ENCODE measurements at regions not wholly inside any gene's neighbourhood (a gene's known extent, or its start where the extent isn't known, plus 50 kb on each side); places are given as distances from the start of the nearest gene placed in this dataset.

GRCh38 chr13:36493046-36493445, 60.8 kb downstream of the CCNA1 start:
- H3K4me1 ChIP-seq (ENCODE audit: control insufficient read depth in 2 of 2, insufficient read depth in 2 of 2, low read length in 2 of 2), result no peaks in the 10 kb centered on the region
- 86% methylated on average over 1 of the region's 1 CpG for WGBS
- H3K36me3 ChIP-seq (ENCODE audit: control insufficient read depth in 2 of 2, insufficient read depth in 2 of 2, low read length in 1 of 2), result no peaks in the 10 kb centered on the region
- DNase-seq (ENCODE audit: low read depth in 6 of 9, low spot score in 9 of 9), result no peak
- no peak overlapping the region for H3K4me3 ChIP-seq (ENCODE audit: low read length in 2 of 2)
- H3K27me3 ChIP-seq (ENCODE audit: control insufficient read depth in 2 of 2, insufficient read depth in 1 of 2, low read length in 1 of 2), result no peaks in the 10 kb centered on the region
- H3K27ac ChIP-seq (ENCODE audit: low read depth in 1 of 2, low read length in 1 of 2), result no peak overlapping the region
- no peaks in the 10 kb centered on the region for H3K9me3 ChIP-seq (ENCODE audit: control insufficient read depth in 2 of 2, insufficient read depth in 1 of 2, low read length in 1 of 2)

DNA sequence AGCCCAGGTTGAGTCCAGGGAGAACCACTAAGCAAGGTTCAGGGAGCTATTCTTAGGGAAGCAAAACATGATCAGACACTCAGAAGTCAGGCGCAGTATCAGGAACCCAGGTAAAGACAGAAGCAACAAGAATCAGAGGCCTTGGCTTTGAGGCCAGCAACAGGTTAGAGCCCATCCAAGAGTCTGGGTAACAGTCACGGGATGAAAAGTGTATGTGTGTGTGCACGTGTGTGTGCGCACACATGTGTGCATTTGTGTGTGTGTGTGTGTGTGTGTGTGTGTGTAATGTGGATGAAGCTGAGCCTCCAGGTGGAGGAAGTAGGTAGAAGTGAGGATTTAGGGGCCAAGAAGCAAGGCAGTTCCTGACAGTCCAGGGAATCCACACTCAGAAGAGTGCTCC, 63.1 kb downstream of the CCNA1 start:
- 98% methylated on average over 4 of the region's 4 CpGs for WGBS
- Histone ChIP-seq H3K36me3 (ENCODE audit: control insufficient read depth in 2 of 2, insufficient read depth in 2 of 2, low read length in 1 of 2) (no peaks in the 10 kb centered on the region), H3K27me3 (ENCODE audit: control insufficient read depth in 2 of 2, insufficient read depth in 1 of 2, low read length in 1 of 2) (no peaks in the 10 kb centered on the region), H3K4me3 (ENCODE audit: low read length in 2 of 2) (no peak overlapping the region), H3K27ac (ENCODE audit: low read depth in 1 of 2, low read length in 1 of 2) (no peak overlapping the region), H3K9me3 (ENCODE audit: control insufficient read depth in 2 of 2, insufficient read depth in 1 of 2, low read length in 1 of 2) (no peaks in the 10 kb centered on the region), H3K4me1 (ENCODE audit: control insufficient read depth in 2 of 2, insufficient read depth in 2 of 2, low read length in 2 of 2) (no peaks in the 10 kb centered on the region)
- DNase-seq (ENCODE audit: low read depth in 6 of 9, low spot score in 9 of 9), result no peak

GRCh38 chr13:36509369-36509768, 77.1 kb downstream of the CCNA1 start:
- no peaks in the 10 kb centered on the region for H3K36me3 ChIP-seq (ENCODE audit: control insufficient read depth in 2 of 2, insufficient read depth in 2 of 2, low read length in 1 of 2)
- no peak overlapping the region for H3K4me3 ChIP-seq (ENCODE audit: low read length in 2 of 2)
- no peak for DNase-seq (ENCODE audit: low read depth in 6 of 9, low spot score in 9 of 9)
- H3K27ac ChIP-seq (ENCODE audit: low read depth in 1 of 2, low read length in 1 of 2), result no peak overlapping the region
- no peaks in the 10 kb centered on the region for H3K9me3 ChIP-seq (ENCODE audit: control insufficient read depth in 2 of 2, insufficient read depth in 1 of 2, low read length in 1 of 2)
- H3K4me1 ChIP-seq (ENCODE audit: control insufficient read depth in 2 of 2, insufficient read depth in 2 of 2, low read length in 2 of 2), result no peaks in the 10 kb centered on the region
- no peaks in the 10 kb centered on the region for H3K27me3 ChIP-seq (ENCODE audit: control insufficient read depth in 2 of 2, insufficient read depth in 1 of 2, low read length in 1 of 2)
- 95% methylated on average over 3 of the region's 3 CpGs for WGBS

- Histone ChIP-seq H3K9me3 (ENCODE audit: control insufficient read depth in 2 of 2, insufficient read depth in 1 of 2, low read length in 1 of 2) (no peaks in the 10 kb centered on the region), H3K36me3 (ENCODE audit: control insufficient read depth in 2 of 2, insufficient read depth in 2 of 2, low read length in 1 of 2) (no peaks in the 10 kb centered on the region), H3K4me3 (ENCODE audit: low read length in 2 of 2) (no peak overlapping the region), H3K4me1 (ENCODE audit: control insufficient read depth in 2 of 2, insufficient read depth in 2 of 2, low read length in 2 of 2) (no peaks in the 10 kb centered on the region), H3K27me3 (ENCODE audit: control insufficient read depth in 2 of 2, insufficient read depth in 1 of 2, low read length in 1 of 2) (no peaks in the 10 kb centered on the region), H3K27ac (ENCODE audit: low read depth in 1 of 2, low read length in 1 of 2) (no peak overlapping the region)
- DNase-seq (ENCODE audit: low read depth in 6 of 9, low spot score in 9 of 9), result no peak
- WGBS, result 94% methylated on average over 5 of the region's 5 CpGs
Observed at GRCh38 chr13:36512771-36513170, 80.5 kb downstream of the CCNA1 start.

GRCh38 chr13:36513266-36513665, 81.0 kb downstream of the CCNA1 start:
- Histone ChIP-seq H3K9me3 (ENCODE audit: control insufficient read depth in 2 of 2, insufficient read depth in 1 of 2, low read length in 1 of 2) (no peaks in the 10 kb centered on the region), H3K36me3 (ENCODE audit: control insufficient read depth in 2 of 2, insufficient read depth in 2 of 2, low read length in 1 of 2) (no peaks in the 10 kb centered on the region), H3K27ac (ENCODE audit: low read depth in 1 of 2, low read length in 1 of 2) (no peak overlapping the region), H3K4me1 (ENCODE audit: control insufficient read depth in 2 of 2, insufficient read depth in 2 of 2, low read length in 2 of 2) (no peaks in the 10 kb centered on the region), H3K27me3 (ENCODE audit: control insufficient read depth in 2 of 2, insufficient read depth in 1 of 2, low read length in 1 of 2) (no peaks in the 10 kb centered on the region), H3K4me3 (ENCODE audit: low read length in 2 of 2) (no peak overlapping the region)
- 58% methylated on average over 1 of the region's 1 CpG for WGBS
- no peak for DNase-seq (ENCODE audit: low read depth in 6 of 9, low spot score in 9 of 9)

DNA sequence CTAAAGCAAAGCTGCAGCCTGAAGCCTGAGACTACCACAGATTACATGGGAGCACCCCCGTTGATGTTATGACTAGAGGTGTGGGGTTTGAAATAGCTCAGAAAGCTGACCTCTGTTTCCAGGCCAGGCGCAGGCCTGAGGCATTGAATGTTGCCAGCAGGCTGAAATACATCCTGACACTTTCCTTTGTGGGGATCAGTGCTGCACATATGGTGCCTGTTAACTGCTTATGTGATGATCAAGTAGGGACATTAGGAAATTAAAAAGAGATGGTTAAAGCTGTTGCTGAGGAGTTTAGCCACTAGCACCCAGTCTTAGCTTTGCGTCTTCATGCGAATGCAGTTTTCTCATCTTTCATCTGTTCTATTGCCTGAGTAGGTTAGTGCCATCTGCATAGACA, 83.2 kb downstream of the CCNA1 start:
- WGBS, result 96% methylated on average over 4 of the region's 4 CpGs
- no peak overlapping the region for H3K4me3 ChIP-seq (ENCODE audit: low read length in 2 of 2)
- H3K27me3 ChIP-seq (ENCODE audit: control insufficient read depth in 2 of 2, insufficient read depth in 1 of 2, low read length in 1 of 2), result no peaks in the 10 kb centered on the region
- no peak for DNase-seq (ENCODE audit: low read depth in 6 of 9, low spot score in 9 of 9)
- no peaks in the 10 kb centered on the region for H3K4me1 ChIP-seq (ENCODE audit: control insufficient read depth in 2 of 2, insufficient read depth in 2 of 2, low read length in 2 of 2)
- H3K9me3 ChIP-seq (ENCODE audit: control insufficient read depth in 2 of 2, insufficient read depth in 1 of 2, low read length in 1 of 2), result no peaks in the 10 kb centered on the region
- no peaks in the 10 kb centered on the region for H3K36me3 ChIP-seq (ENCODE audit: control insufficient read depth in 2 of 2, insufficient read depth in 2 of 2, low read length in 1 of 2)
- H3K27ac ChIP-seq (ENCODE audit: low read depth in 1 of 2, low read length in 1 of 2), result no peak overlapping the region

GRCh38 chr13:36516225-36516624, 83.9 kb downstream of the CCNA1 start:
- DNase-seq (ENCODE audit: low read depth in 6 of 9, low spot score in 9 of 9), result no peak
- H3K4me1 ChIP-seq (ENCODE audit: control insufficient read depth in 2 of 2, insufficient read depth in 2 of 2, low read length in 2 of 2), result no peaks in the 10 kb centered on the region
- H3K27ac ChIP-seq (ENCODE audit: low read depth in 1 of 2, low read length in 1 of 2), result no peak overlapping the region
- no peaks in the 10 kb centered on the region for H3K9me3 ChIP-seq (ENCODE audit: control insufficient read depth in 2 of 2, insufficient read depth in 1 of 2, low read length in 1 of 2)
- no peaks in the 10 kb centered on the region for H3K36me3 ChIP-seq (ENCODE audit: control insufficient read depth in 2 of 2, insufficient read depth in 2 of 2, low read length in 1 of 2)
- no peaks in the 10 kb centered on the region for H3K27me3 ChIP-seq (ENCODE audit: control insufficient read depth in 2 of 2, insufficient read depth in 1 of 2, low read length in 1 of 2)
- no peak overlapping the region for H3K4me3 ChIP-seq (ENCODE audit: low read length in 2 of 2)
- 72% methylated on average over 2 of the region's 2 CpGs for WGBS

DNA sequence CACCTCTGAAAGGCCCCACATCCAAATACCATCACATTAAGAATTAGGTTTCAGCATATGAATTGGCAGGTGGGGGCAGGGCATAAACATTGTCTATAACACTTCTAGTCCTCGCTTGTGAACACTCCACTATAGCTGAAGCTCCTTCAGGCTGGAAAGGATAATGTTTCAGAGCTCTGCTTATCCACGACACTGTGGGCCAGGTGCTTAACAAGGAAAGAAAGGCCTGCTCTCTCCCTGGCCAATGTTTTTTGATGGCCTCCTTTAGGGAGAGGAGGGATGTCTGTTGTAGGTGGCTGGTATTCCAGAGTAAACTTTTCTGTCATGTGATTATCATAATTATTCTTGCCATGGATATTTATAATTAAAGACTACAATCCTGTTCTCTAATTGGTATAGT, 86.4 kb downstream of the CCNA1 start:
- Histone ChIP-seq H3K4me3 (ENCODE audit: low read length in 2 of 2) (no peak overlapping the region), H3K27me3 (ENCODE audit: control insufficient read depth in 2 of 2, insufficient read depth in 1 of 2, low read length in 1 of 2) (no peaks in the 10 kb centered on the region), H3K9me3 (ENCODE audit: control insufficient read depth in 2 of 2, insufficient read depth in 1 of 2, low read length in 1 of 2) (no peaks in the 10 kb centered on the region), H3K27ac (ENCODE audit: low read depth in 1 of 2, low read length in 1 of 2) (no peak overlapping the region), H3K36me3 (ENCODE audit: control insufficient read depth in 2 of 2, insufficient read depth in 2 of 2, low read length in 1 of 2) (no peaks in the 10 kb centered on the region), H3K4me1 (ENCODE audit: control insufficient read depth in 2 of 2, insufficient read depth in 2 of 2, low read length in 2 of 2) (no peaks in the 10 kb centered on the region)
- WGBS, result 89% methylated on average over 2 of the region's 2 CpGs
- no peak for DNase-seq (ENCODE audit: low read depth in 6 of 9, low spot score in 9 of 9)

- H3K9me3 ChIP-seq (ENCODE audit: control insufficient read depth in 2 of 2, insufficient read depth in 1 of 2, low read length in 1 of 2), result no peaks in the 10 kb centered on the region
- H3K27me3 ChIP-seq (ENCODE audit: control insufficient read depth in 2 of 2, insufficient read depth in 1 of 2, low read length in 1 of 2), result no peaks in the 10 kb centered on the region
- H3K4me1 ChIP-seq (ENCODE audit: control insufficient read depth in 2 of 2, insufficient read depth in 2 of 2, low read length in 2 of 2), result no peaks in the 10 kb centered on the region
- no peak overlapping the region for H3K27ac ChIP-seq (ENCODE audit: low read depth in 1 of 2, low read length in 1 of 2)
- no peak overlapping the region for H3K4me3 ChIP-seq (ENCODE audit: low read length in 2 of 2)
- no peaks in the 10 kb centered on the region for H3K36me3 ChIP-seq (ENCODE audit: control insufficient read depth in 2 of 2, insufficient read depth in 2 of 2, low read length in 1 of 2)
- WGBS, result 92% methylated on average over 2 of the region's 2 CpGs
- DNase-seq (ENCODE audit: low read depth in 6 of 9, low spot score in 9 of 9), result no peak
Observed at GRCh38 chr13:36519432-36519831, 87.1 kb downstream of the CCNA1 start.

DNA sequence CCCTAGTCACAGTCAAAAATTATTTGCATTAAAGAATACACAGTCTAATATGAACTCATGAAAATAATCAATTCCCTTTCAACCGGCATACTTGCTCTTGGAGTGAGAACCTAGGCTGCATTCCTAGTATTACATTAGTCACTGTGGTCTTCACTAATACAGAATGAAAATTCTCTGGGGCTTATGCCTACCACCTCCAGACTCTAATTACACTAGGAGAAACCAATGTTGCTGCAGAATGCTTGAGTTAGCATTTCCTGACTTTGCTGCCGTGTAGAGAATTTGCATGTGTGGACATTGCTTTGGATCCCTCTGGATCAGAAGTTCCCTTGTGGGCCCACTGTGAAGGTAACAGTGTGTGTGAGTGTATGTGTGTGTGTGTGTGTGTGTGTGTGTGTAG, 87.8 kb downstream of the CCNA1 start:
- H3K4me1 ChIP-seq (ENCODE audit: control insufficient read depth in 2 of 2, insufficient read depth in 2 of 2, low read length in 2 of 2), result no peaks in the 10 kb centered on the region
- no peaks in the 10 kb centered on the region for H3K36me3 ChIP-seq (ENCODE audit: control insufficient read depth in 2 of 2, insufficient read depth in 2 of 2, low read length in 1 of 2)
- no peak overlapping the region for H3K4me3 ChIP-seq (ENCODE audit: low read length in 2 of 2)
- WGBS, result 92% methylated on average over 2 of the region's 2 CpGs
- DNase-seq (ENCODE audit: low read depth in 6 of 9, low spot score in 9 of 9), result no peak
- no peak overlapping the region for H3K27ac ChIP-seq (ENCODE audit: low read depth in 1 of 2, low read length in 1 of 2)
- H3K27me3 ChIP-seq (ENCODE audit: control insufficient read depth in 2 of 2, insufficient read depth in 1 of 2, low read length in 1 of 2), result no peaks in the 10 kb centered on the region
- no peaks in the 10 kb centered on the region for H3K9me3 ChIP-seq (ENCODE audit: control insufficient read depth in 2 of 2, insufficient read depth in 1 of 2, low read length in 1 of 2)

Data from thymus (tissue), 11 donors.